SK-N-SH (cell line): ENCODE measurements at regions not wholly inside any gene's neighbourhood (a gene's known extent, or its start where the extent isn't known, plus 50 kb on each side); places are given as distances from the start of the nearest gene placed in this dataset.

ENCODE experiments used
- CTCF ChIA-PET: fragments of 300-600, 350-600 bp; formaldehyde crosslinking; extraction: SDS; loops from one replicate; lab custom pipeline; 2021; lab: Yijun Ruan, JAX
- POLR2A ChIA-PET: fragments of 350-600 bp; sonication (Branson Sonifier 250); formaldehyde crosslinking; extraction: SDS; loops from one replicate; lab custom pipeline; 2020; ENCODE audit warnings: antibody characterized with exemption, inconsistent platforms; lab: Yijun Ruan, JAX
- DNase-seq: peaks from one replicate; pipeline ENCODE4 v3.0.0; 2012
- H2AFZ ChIP-seq: fragments of 200-600 bp; sonication (generic); 2 replicates; pipeline ENCODE4 v1.8.1; 2016; ENCODE audit warnings: antibody characterized with exemption, mild to moderate bottlenecking, low read depth
- H3F3A ChIP-seq: fragments of 200-600 bp; sonication (generic); replicated peaks from 2 replicates; pipeline ENCODE3; 2016; ENCODE audit warnings: antibody characterized with exemption, mild to moderate bottlenecking; ENCODE audit not compliant: insufficient read depth
- H3K27ac ChIP-seq, 2 experiments: fragments of 200-500 bp in 1 of 2; fragments of 200-600 bp in 1 of 2; sonication (Bioruptor generic) in 1 of 2; sonication (generic), shearing (Covaris generic) in 1 of 2; 2 replicates each; pipeline versions ENCODE4 v1.5.1 to v1.6.1; 2014 to 2016; ENCODE audit warnings: low read depth in 2 of 2, inconsistent platforms in 1 of 2, low read length in 1 of 2, mild to moderate bottlenecking in 1 of 2, mixed read lengths in 1 of 2
- H3K27me3 ChIP-seq: fragments of 200-600 bp; sonication (generic), shearing (Covaris generic); 2 replicates; pipeline ENCODE4 v1.6.1; 2016; ENCODE audit warnings: mixed run types; ENCODE audit not compliant: insufficient read depth
- H3K36me3 ChIP-seq, 2 experiments: fragments of 200-500 bp in 1 of 2; fragments of 200-600 bp in 1 of 2; sonication (Bioruptor generic) in 1 of 2; sonication (generic) in 1 of 2; replicated peaks in 1 of 2; 2 replicates each; pipeline versions ENCODE3 to v1.5.1; 2014 to 2016; ENCODE audit warnings: low read length in 1 of 2, mild to moderate bottlenecking in 1 of 2; ENCODE audit not compliant: insufficient read depth in 2 of 2, control insufficient read depth in 1 of 2
- H3K4me1 ChIP-seq, 2 experiments: fragments of 200-500 bp in 1 of 2; fragments of 200-600 bp in 1 of 2; sonication (Bioruptor generic) in 1 of 2; sonication (generic), shearing (Covaris generic) in 1 of 2; 2 replicates each; pipeline versions ENCODE4 v1.5.1 to v1.6.1; 2014 to 2016; ENCODE audit warnings: low read depth in 1 of 2, low read length in 1 of 2, mixed run types in 1 of 2; ENCODE audit not compliant: insufficient read depth in 2 of 2, control insufficient read depth in 1 of 2
- H3K4me2 ChIP-seq: fragments of 200-600 bp; sonication (generic), shearing (Covaris generic); 2 replicates; pipeline ENCODE4 v1.6.1; 2017; ENCODE audit warnings: mixed run types
- H3K4me3 ChIP-seq, 2 experiments: fragments of 200-500 bp in 1 of 2; fragments of 200-600 bp in 1 of 2; sonication (Bioruptor generic) in 1 of 2; sonication (generic), shearing (Covaris generic) in 1 of 2; 2 replicates each; pipeline versions ENCODE4 v1.5.1 to v1.8.1; 2014 to 2016; ENCODE audit warnings: low read depth in 2 of 2, inconsistent platforms in 1 of 2, low read length in 1 of 2, mild to moderate bottlenecking in 1 of 2, mixed read lengths in 1 of 2, moderate library complexity in 1 of 2
- H3K79me2 ChIP-seq: fragments of 200-600 bp; sonication (generic); 2 replicates; pipeline ENCODE4 v1.8.1; 2017; ENCODE audit warnings: mild to moderate bottlenecking; ENCODE audit not compliant: insufficient read depth
- H3K9ac ChIP-seq: fragments of 200-600 bp; sonication (generic); 2 replicates; pipeline ENCODE4 v1.6.1; 2017; ENCODE audit warnings: mixed run types
- H3K9me2 ChIP-seq: fragments of 200-600 bp; sonication (generic); 2 replicates; pipeline ENCODE4 v1.6.1; 2017; ENCODE audit warnings: mixed run types
- H3K9me3 ChIP-seq: fragments of 200-600 bp; sonication (generic); 2 replicates; pipeline ENCODE4 v1.6.1; 2017; ENCODE audit warnings: mixed run types, mild to moderate bottlenecking, moderate library complexity
- H4K20me1 ChIP-seq: fragments of 200-600 bp; sonication (generic); 2 replicates; pipeline ENCODE4 v1.6.1; 2017; ENCODE audit warnings: mild to moderate bottlenecking, mixed run types; ENCODE audit not compliant: insufficient read depth
- CHD2 ChIP-seq: fragments of 150-350 bp; IDR thresholded peaks from 2 replicates; pipeline ENCODE4 v1.6.1; 2018; ENCODE audit warnings: low read length; ENCODE audit not compliant: partially characterized antibody
- CTCF ChIP-seq: fragments of 200-600 bp; sonication (generic); IDR thresholded peaks from 2 replicates; pipeline ENCODE4 v1.6.1; 2017; ENCODE audit warnings: antibody characterized with exemption, mild to moderate bottlenecking, moderate library complexity
- EZH2phosphoT487 ChIP-seq: fragments of 200-600 bp; sonication (generic); IDR thresholded peaks from 2 replicates; pipeline ENCODE4 v1.6.1; 2017; ENCODE audit warnings: low read depth, mixed run types, mild to moderate bottlenecking, antibody characterized with exemption, moderate library complexity, borderline replicate concordance
- FOXM1 ChIP-seq: IDR thresholded peaks from 2 replicates; pipeline ENCODE4 v1.4.0; 2012; ENCODE audit warnings: low read depth, mild to moderate bottlenecking
- IRF3 ChIP-seq: fragments of 150-350 bp; IDR thresholded peaks from 2 replicates; pipeline ENCODE4 v1.6.1; 2016; ENCODE audit warnings: mild to moderate bottlenecking, low read depth, low read length
- JUND ChIP-seq: IDR thresholded peaks from 2 replicates; pipeline ENCODE4 v1.4.0; 2012
- MEF2A ChIP-seq: IDR thresholded peaks from 2 replicates; pipeline ENCODE4 v1.4.0; 2012; ENCODE audit warnings: low read depth, borderline replicate concordance
- MXI1 ChIP-seq: IDR thresholded peaks from 2 replicates; pipeline ENCODE4 v1.6.1; 2012; ENCODE audit warnings: mild to moderate bottlenecking, low read depth, low read length, improper control_type of control experiment
- NFIC ChIP-seq: IDR thresholded peaks from 2 replicates; pipeline ENCODE4 v1.4.0; 2012; ENCODE audit warnings: borderline replicate concordance
- NRF1 ChIP-seq: IDR thresholded peaks from 2 replicates; pipeline ENCODE4 v1.6.1; 2012; ENCODE audit warnings: low read depth, mild to moderate bottlenecking, low read length
- POLR2AphosphoS5 ChIP-seq: IDR thresholded peaks from 2 replicates; pipeline ENCODE4 v1.6.1; 2012; ENCODE audit warnings: low read depth, low read length
- RCOR1 ChIP-seq: fragments of 150-350 bp; IDR thresholded peaks from 2 replicates; pipeline ENCODE4 v1.6.1; 2017; ENCODE audit warnings: antibody characterized with exemption, low read length
- SMC3 ChIP-seq: IDR thresholded peaks from 2 replicates; pipeline ENCODE4 v1.6.1; 2012; ENCODE audit warnings: low read depth, low read length, improper control_type of control experiment
- TCF12 ChIP-seq: IDR thresholded peaks from 2 replicates; pipeline ENCODE4 v1.4.0; 2012
- TEAD4 ChIP-seq: IDR thresholded peaks from 2 replicates; pipeline ENCODE4 v1.4.0; 2012; ENCODE audit warnings: mild to moderate bottlenecking, borderline replicate concordance; ENCODE audit not compliant: insufficient read depth
- YY1 ChIP-seq: IDR thresholded peaks from 2 replicates; pipeline ENCODE4 v1.4.0; 2012; ENCODE audit warnings: low read depth, mild to moderate bottlenecking
- WGBS: methylation state at CpG from one replicate; pipeline ENCODE4 v1.1.6; 2017; ENCODE audit warnings: low lambda C conversion rate; 5-methylcytosine and 5-hydroxymethylcytosine counted together
- TF ChIP-seq, protein P1 (sequence below): IDR thresholded peaks from 2 replicates; pipeline ENCODE4 v1.4.0; 2012; ENCODE audit warnings: low read depth
- TF ChIP-seq, protein P2 (sequence below): fragments of 150-350 bp; IDR thresholded peaks from 2 replicates; pipeline ENCODE4 v1.6.1; 2017; ENCODE audit warnings: antibody characterized with exemption, low read length, low read depth, borderline replicate concordance
- TF ChIP-seq, protein P3 (sequence below): IDR thresholded peaks from 2 replicates; pipeline ENCODE4 v1.4.0; 2012; ENCODE audit warnings: low read depth, borderline replicate concordance

DNA sequence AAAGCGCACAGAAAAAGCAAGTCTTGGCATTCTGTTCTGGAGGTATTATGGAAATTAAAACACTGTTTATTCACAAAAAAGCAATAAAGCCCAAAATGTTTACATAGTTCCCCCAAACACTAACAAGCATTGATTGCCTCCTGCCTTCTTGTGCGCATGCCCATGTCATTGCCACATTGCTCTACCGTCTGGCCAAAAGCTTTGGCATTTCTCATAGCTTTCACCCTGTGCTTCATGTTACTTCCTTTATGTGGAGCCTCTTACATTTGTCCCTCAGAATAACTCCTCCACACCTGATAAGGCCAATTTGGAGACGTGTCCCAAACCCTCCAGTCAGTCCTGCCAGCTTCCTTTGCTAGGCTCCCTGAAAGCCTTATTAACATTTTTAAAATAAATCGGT, 680.8 kb downstream of the GBE1 start:
- Histone ChIP-seq H3K9me2 (no peaks in the 10 kb centered on the region), H4K20me1 (no peaks in the 10 kb centered on the region), H3K9ac (no peak overlapping the region), H3K4me1 (no peaks in the 10 kb centered on the region), H3K27ac (no peak overlapping the region), H3K4me3 (no peak overlapping the region), H3K4me2 (no peak overlapping the region), H3K79me2 (no peaks in the 10 kb centered on the region), H3K9me3 (no peaks in the 10 kb centered on the region), H3F3A (no peaks in the 10 kb centered on the region), H3K36me3 (no peaks in the 10 kb centered on the region), H3K27me3 (no peaks in the 10 kb centered on the region), H2AFZ (no peak overlapping the region)
- ChIA-PET CTCF (no interaction called here), POLR2A (no interaction called here)
- WGBS = 66% methylated on average over 5 of the region's 5 CpGs
- no peak for TF ChIP-seq MXI1
- TF ChIP-seq, protein P1, sequence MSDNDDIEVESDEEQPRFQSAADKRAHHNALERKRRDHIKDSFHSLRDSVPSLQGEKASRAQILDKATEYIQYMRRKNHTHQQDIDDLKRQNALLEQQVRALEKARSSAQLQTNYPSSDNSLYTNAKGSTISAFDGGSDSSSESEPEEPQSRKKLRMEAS = no peak
- TF ChIP-seq, protein P2, sequence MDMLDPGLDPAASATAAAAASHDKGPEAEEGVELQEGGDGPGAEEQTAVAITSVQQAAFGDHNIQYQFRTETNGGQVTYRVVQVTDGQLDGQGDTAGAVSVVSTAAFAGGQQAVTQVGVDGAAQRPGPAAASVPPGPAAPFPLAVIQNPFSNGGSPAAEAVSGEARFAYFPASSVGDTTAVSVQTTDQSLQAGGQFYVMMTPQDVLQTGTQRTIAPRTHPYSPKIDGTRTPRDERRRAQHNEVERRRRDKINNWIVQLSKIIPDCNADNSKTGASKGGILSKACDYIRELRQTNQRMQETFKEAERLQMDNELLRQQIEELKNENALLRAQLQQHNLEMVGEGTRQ = no peak
- TF ChIP-seq IRF3 = no peak
- no peak for TF ChIP-seq MEF2A
- no peak for TF ChIP-seq NRF1
- TF ChIP-seq JUND = no peak
- TF ChIP-seq EZH2phosphoT487 = no peak
- TF ChIP-seq YY1 = no peak
- no peak for TF ChIP-seq RCOR1
- no peak for TF ChIP-seq POLR2AphosphoS5
- TF ChIP-seq TCF12 = no peak
- TF ChIP-seq SMC3 = no peak
- DNase-seq = no peak

DNA sequence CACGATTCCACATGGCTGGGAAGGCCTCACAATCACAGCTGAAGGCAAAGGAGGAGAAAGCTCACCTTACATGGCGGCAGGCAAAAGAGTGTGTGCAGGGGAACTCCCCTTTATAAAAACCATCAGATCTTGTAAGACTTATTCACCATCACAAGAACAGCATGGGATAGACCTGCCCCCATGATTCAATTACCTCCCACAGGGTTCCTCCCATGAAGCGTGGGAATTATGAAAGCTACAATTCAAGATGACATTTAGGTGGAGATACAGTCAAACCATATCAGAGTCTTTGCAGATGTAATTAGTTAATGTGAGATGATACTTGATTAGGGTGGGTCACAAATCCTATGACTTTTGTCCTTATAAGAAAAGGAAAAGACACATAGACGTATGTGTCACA, 688.9 kb downstream of the GBE1 start:
- Histone ChIP-seq H2AFZ (no peak overlapping the region), H3K4me2 (no peak overlapping the region), H3K4me3 (no peak overlapping the region), H3K9me3 (no peaks in the 10 kb centered on the region), H4K20me1 (no peaks in the 10 kb centered on the region), H3K79me2 (no peaks in the 10 kb centered on the region), H3K27ac (no peak overlapping the region), H3K27me3 (no peaks in the 10 kb centered on the region), H3K9ac (no peak overlapping the region), H3K4me1 (no peaks in the 10 kb centered on the region), H3F3A (no peaks in the 10 kb centered on the region), H3K36me3 (no peaks in the 10 kb centered on the region), H3K9me2 (no peaks in the 10 kb centered on the region)
- no peak for DNase-seq
- CTCF ChIA-PET = no interaction called here
- WGBS = 49% methylated on average over 4 of the region's 4 CpGs
- POLR2A ChIA-PET = no interaction called here
- TF ChIP-seq YY1 (no peak), SMC3 (no peak), NRF1 (no peak), CHD2 (no peak), NFIC (no peak), RCOR1 (no peak), CTCF (no peak), FOXM1 (no peak), MEF2A (no peak), IRF3 (no peak), TEAD4 (no peak)
- TF ChIP-seq, protein P3, sequence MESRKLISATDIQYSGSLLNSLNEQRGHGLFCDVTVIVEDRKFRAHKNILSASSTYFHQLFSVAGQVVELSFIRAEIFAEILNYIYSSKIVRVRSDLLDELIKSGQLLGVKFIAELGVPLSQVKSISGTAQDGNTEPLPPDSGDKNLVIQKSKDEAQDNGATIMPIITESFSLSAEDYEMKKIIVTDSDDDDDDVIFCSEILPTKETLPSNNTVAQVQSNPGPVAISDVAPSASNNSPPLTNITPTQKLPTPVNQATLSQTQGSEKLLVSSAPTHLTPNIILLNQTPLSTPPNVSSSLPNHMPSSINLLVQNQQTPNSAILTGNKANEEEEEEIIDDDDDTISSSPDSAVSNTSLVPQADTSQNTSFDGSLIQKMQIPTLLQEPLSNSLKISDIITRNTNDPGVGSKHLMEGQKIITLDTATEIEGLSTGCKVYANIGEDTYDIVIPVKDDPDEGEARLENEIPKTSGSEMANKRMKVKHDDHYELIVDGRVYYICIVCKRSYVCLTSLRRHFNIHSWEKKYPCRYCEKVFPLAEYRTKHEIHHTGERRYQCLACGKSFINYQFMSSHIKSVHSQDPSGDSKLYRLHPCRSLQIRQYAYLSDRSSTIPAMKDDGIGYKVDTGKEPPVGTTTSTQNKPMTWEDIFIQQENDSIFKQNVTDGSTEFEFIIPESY = no peak
- TF ChIP-seq, protein P1 = no peak
- TF ChIP-seq, protein P2 = no peak
